GM12878 (cell line): ENCODE measurements at regions not wholly inside any gene's neighbourhood (a gene's known extent, or its start where the extent isn't known, plus 50 kb on each side); places are given as distances from the start of the nearest gene placed in this dataset.

Experiments used
- ATAC-seq: fragments of 200-7000 bp; cut with Tn5 transposase; 3 replicates; pipeline ENCODE4 v1.9.1; 2020; ENCODE audit warnings: mild to moderate bottlenecking, moderate library complexity
- BruUV-seq: library from RNA; stranded (reverse); fragments of 400-500 nt; replicated peaks from 2 replicates; lab custom pipeline; 2021; lab: Mats Ljungman, UMichigan
- CTCF ChIA-PET: fragments of 300-600 bp; sonication (Branson Sonifier 250); formaldehyde crosslinking; extraction: SDS; loops from one replicate; lab custom pipeline; 2021; ENCODE audit warnings: inconsistent platforms; lab: Yijun Ruan, JAX
- POLR2A ChIA-PET: fragments of 350-600 bp; formaldehyde crosslinking; extraction: SDS; loops from one replicate; lab custom pipeline; 2021; ENCODE audit warnings: inconsistent platforms; lab: Charles Lee
- RAD21 ChIA-PET: fragments of 300-600 bp; sonication (Branson Sonifier 250); formaldehyde crosslinking; loops from one replicate; lab custom pipeline; 2023; ENCODE audit warnings: antibody characterized with exemption; ENCODE audit not compliant: unreplicated experiment; lab: Charles Lee
- SMC1A ChIA-PET: fragments of 300-600 bp; sonication (Branson Sonifier 250); formaldehyde crosslinking; loops from one replicate; lab custom pipeline; 2023; ENCODE audit not compliant: unreplicated experiment, uncharacterized antibody; lab: Charles Lee
- DNase-seq: peaks from one replicate; pipeline ENCODE4 v3.0.0-alpha.2; 2011; ENCODE audit warnings: low read depth, low spot score
- FAIRE-seq: peaks from 3 replicates; lab custom pipeline; 2011; peaks lifted over from hg19 to GRCh38; lab: Jason Lieb, UNC
- H2AFZ ChIP-seq: 2 replicates; pipeline ENCODE4 v1.6.0; 2011; ENCODE audit warnings: low read depth, low read length, control low read depth; ENCODE audit not compliant: control insufficient read depth
- H3K27ac ChIP-seq: 2 replicates; pipeline ENCODE4 v1.5.1; 2011; ENCODE audit warnings: control low read depth; ENCODE audit not compliant: control insufficient read depth, insufficient read depth
- H3K27me3 ChIP-seq, 2 experiments: replicated peaks in 1 of 2; 2 replicates each; pipeline versions ENCODE4 v1.6.0 to v1.6.1; 2011; ENCODE audit warnings: low read length in 1 of 2; ENCODE audit not compliant: control insufficient read depth in 2 of 2, insufficient read depth in 2 of 2
- H3K36me3 ChIP-seq, 2 experiments: 2 replicates each; pipeline ENCODE4 v1.5.1; 2011; ENCODE audit warnings: low read length in 1 of 2; ENCODE audit not compliant: control insufficient read depth in 2 of 2, insufficient read depth in 2 of 2
- H3K4me1 ChIP-seq: 2 replicates; pipeline ENCODE4 v1.6.1; 2011; ENCODE audit warnings: mild to moderate bottlenecking, low read length, moderate library complexity, mixed read lengths; ENCODE audit not compliant: control insufficient read depth, insufficient read depth
- H3K4me2 ChIP-seq: 2 replicates; pipeline ENCODE4 v1.6.0; 2011; ENCODE audit warnings: control low read depth; ENCODE audit not compliant: control insufficient read depth, insufficient read depth
- H3K4me3 ChIP-seq: fragments of 200-600 bp; sonication (generic); 2 replicates; pipeline ENCODE4 v1.5.1; 2016
- H3K79me2 ChIP-seq: 2 replicates; pipeline ENCODE4 v1.6.0; 2011; ENCODE audit warnings: low read length; ENCODE audit not compliant: control insufficient read depth, insufficient read depth
- H3K9ac ChIP-seq: 2 replicates; pipeline ENCODE4 v1.8.0; 2011; ENCODE audit warnings: low read length, control low read depth, mixed read lengths; ENCODE audit not compliant: control insufficient read depth, insufficient read depth
- H3K9me3 ChIP-seq: replicated peaks from 3 replicates; pipeline ENCODE4 v1.5.1; 2011; ENCODE audit warnings: mild to moderate bottlenecking, low read length; ENCODE audit not compliant: control insufficient read depth, insufficient read depth
- H4K20me1 ChIP-seq: 2 replicates; pipeline ENCODE4 v1.6.0; 2011; ENCODE audit not compliant: control insufficient read depth, insufficient read depth
- EP300 ChIP-seq, 2 experiments: fragments of 150-350 bp in 1 of 2; IDR thresholded peaks; 2 replicates each; pipeline ENCODE4 v1.6.1; 2011 to 2012; ENCODE audit warnings: low read depth in 2 of 2, low read length in 2 of 2, borderline replicate concordance in 1 of 2, improper control_type of control experiment in 1 of 2, inconsistent platforms in 1 of 2; ENCODE audit not compliant: control insufficient read depth in 1 of 2
- IKZF2 ChIP-seq, 2 experiments: fragments of 450-650 bp; IDR thresholded peaks; 2 replicates each; pipeline ENCODE4 v1.6.1; 2017; ENCODE audit warnings: mild to moderate bottlenecking in 2 of 2, moderate library complexity in 2 of 2
- KDM1A ChIP-seq: fragments of 200-600 bp; sonication (generic); IDR thresholded peaks from 2 replicates; pipeline ENCODE4 v1.6.1; 2016; ENCODE audit warnings: borderline replicate concordance
- MEF2A ChIP-seq: IDR thresholded peaks from 2 replicates; pipeline ENCODE4 v1.6.1; 2011; ENCODE audit warnings: low read depth, mild to moderate bottlenecking, low read length, moderate library complexity; ENCODE audit not compliant: insufficient read depth
- MEF2B ChIP-seq: fragments of 450-650 bp; IDR thresholded peaks from 2 replicates; pipeline ENCODE4 v1.6.1; 2018; ENCODE audit warnings: mild to moderate bottlenecking, moderate library complexity; ENCODE audit not compliant: partially characterized antibody, poor library complexity, severe bottlenecking
- MLLT1 ChIP-seq: fragments of 450-650 bp; IDR thresholded peaks from 2 replicates; pipeline ENCODE4 v1.6.1; 2016; ENCODE audit warnings: mild to moderate bottlenecking
- MYC ChIP-seq: IDR thresholded peaks from 2 replicates; pipeline ENCODE4 v1.6.1; 2011; ENCODE audit warnings: mild to moderate bottlenecking, low read length, moderate library complexity, inconsistent platforms; ENCODE audit not compliant: insufficient read depth, insufficient replicate concordance, insufficient read length, severe bottlenecking
- RCOR1 ChIP-seq: conservative IDR thresholded peaks from 2 replicates; pipeline ENCODE4 v1.6.1; 2012; ENCODE audit warnings: low read depth, low read length, improper control_type of control experiment
- SKIL ChIP-seq: fragments of 450-650 bp; IDR thresholded peaks from 2 replicates; pipeline ENCODE4 v1.6.1; 2017; ENCODE audit warnings: mild to moderate bottlenecking, low read depth, inconsistent platforms; ENCODE audit not compliant: poor library complexity, severe bottlenecking
- ZNF24 ChIP-seq: fragments of 450-650 bp; IDR thresholded peaks from 2 replicates; pipeline ENCODE4 v1.6.1; 2017; ENCODE audit warnings: antibody characterized with exemption, mild to moderate bottlenecking
- ZNF384 ChIP-seq: IDR thresholded peaks from 2 replicates; pipeline ENCODE4 v1.6.1; 2012; ENCODE audit warnings: low read depth, mild to moderate bottlenecking, low read length, improper control_type of control experiment, borderline replicate concordance
- ZZZ3 ChIP-seq: IDR thresholded peaks from 2 replicates; pipeline ENCODE4 v1.6.1; 2011; ENCODE audit warnings: low read depth; ENCODE audit not compliant: control insufficient read depth, insufficient read length
- WGBS: methylation state at CpG from one replicate; pipeline ENCODE4 v1.1.6; 2016; ENCODE audit warnings: low lambda C conversion rate; ENCODE audit not compliant: insufficient replicate concordance, insufficient coverage; ENCODE audit errors: missing lambda C conversion rate; 5-methylcytosine and 5-hydroxymethylcytosine counted together
- in situ Hi-C: fragments of 300-500 bp; cut with MboI; formaldehyde crosslinking; loops from 9 replicates; pipeline ENCODE4 v1.14.3; 2018; ENCODE audit warnings: mixed read lengths
- intact Hi-C: fragments of 100-400 bp; cut with micrococcal nuclease; formaldehyde crosslinking; loops from one replicate; pipeline ENCODE4 v1.14.2; 2022; ENCODE audit not compliant: unreplicated experiment
- TF ChIP-seq, protein P1 (sequence below): fragments of 450-650 bp; IDR thresholded peaks from 2 replicates; pipeline ENCODE4 v1.6.1; 2017; ENCODE audit warnings: mild to moderate bottlenecking, moderate library complexity

GRCh38 chr16:79400462-79401149 lies 199.9 kb downstream of the MAF start:
- H2AFZ ChIP-seq, result no peak overlapping the region
- FAIRE-seq, result no peak
- SMC1A ChIA-PET, result no interaction called here
- TF ChIP-seq MEF2B (no peak), MEF2A (no peak), RCOR1 (no peak), IKZF2 (IDR thresholded peaks at IDR 0.05) (no peak), MLLT1 (no peak), EP300 (IDR thresholded peaks at IDR 0.05; ENCODE audit: borderline replicate concordance in 1 of 2, control insufficient read depth in 1 of 2, low read depth in 2 of 2, low read length in 2 of 2) (no peak), SKIL (no peak), ZZZ3 (no peak), KDM1A (no peak), MYC (no peak), ZNF24 (no peak), ZNF384 (no peak)
- TF ChIP-seq, protein P1, sequence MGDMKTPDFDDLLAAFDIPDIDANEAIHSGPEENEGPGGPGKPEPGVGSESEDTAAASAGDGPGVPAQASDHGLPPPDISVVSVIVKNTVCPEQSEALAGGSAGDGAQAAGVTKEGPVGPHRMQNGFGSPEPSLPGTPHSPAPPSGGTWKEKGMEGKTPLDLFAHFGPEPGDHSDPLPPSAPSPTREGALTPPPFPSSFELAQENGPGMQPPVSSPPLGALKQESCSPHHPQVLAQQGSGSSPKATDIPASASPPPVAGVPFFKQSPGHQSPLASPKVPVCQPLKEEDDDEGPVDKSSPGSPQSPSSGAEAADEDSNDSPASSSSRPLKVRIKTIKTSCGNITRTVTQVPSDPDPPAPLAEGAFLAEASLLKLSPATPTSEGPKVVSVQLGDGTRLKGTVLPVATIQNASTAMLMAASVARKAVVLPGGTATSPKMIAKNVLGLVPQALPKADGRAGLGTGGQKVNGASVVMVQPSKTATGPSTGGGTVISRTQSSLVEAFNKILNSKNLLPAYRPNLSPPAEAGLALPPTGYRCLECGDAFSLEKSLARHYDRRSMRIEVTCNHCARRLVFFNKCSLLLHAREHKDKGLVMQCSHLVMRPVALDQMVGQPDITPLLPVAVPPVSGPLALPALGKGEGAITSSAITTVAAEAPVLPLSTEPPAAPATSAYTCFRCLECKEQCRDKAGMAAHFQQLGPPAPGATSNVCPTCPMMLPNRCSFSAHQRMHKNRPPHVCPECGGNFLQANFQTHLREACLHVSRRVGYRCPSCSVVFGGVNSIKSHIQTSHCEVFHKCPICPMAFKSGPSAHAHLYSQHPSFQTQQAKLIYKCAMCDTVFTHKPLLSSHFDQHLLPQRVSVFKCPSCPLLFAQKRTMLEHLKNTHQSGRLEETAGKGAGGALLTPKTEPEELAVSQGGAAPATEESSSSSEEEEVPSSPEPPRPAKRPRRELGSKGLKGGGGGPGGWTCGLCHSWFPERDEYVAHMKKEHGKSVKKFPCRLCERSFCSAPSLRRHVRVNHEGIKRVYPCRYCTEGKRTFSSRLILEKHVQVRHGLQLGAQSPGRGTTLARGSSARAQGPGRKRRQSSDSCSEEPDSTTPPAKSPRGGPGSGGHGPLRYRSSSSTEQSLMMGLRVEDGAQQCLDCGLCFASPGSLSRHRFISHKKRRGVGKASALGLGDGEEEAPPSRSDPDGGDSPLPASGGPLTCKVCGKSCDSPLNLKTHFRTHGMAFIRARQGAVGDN, result no peak
- TF ChIP-seq, all 136 proteins: peak for 0
- Histone ChIP-seq H3K79me2 (no peaks in the 10 kb centered on the region), H3K9ac (no peak overlapping the region), H3K4me3 (no peak overlapping the region), H3K27me3 (no peaks in the 10 kb centered on the region), H3K36me3 (no peaks in the 10 kb centered on the region), H3K27ac (no peak overlapping the region), H3K4me1 (no peaks in the 10 kb centered on the region), H4K20me1 (no peaks in the 10 kb centered on the region), H3K9me3 (no peaks in the 10 kb centered on the region), H3K4me2 (no peak overlapping the region)
- in situ Hi-C loops, result no loop called here
- WGBS, result 16% methylated on average over 13 of the region's 13 CpGs
- DNase-seq, result no peak
- ChIA-PET CTCF (no interaction called here), RAD21 (no interaction called here), POLR2A (no interaction called here)
- ATAC-seq, result no peak
- intact Hi-C loops, result no loop called here
- BruUV-seq, result no TSS peak
